ENCODE measurements at regions not wholly inside any gene's neighbourhood (a gene's known extent, or its start where the extent isn't known, plus 50 kb on each side); places are given as distances from the start of the nearest gene placed in this dataset.

DNA sequence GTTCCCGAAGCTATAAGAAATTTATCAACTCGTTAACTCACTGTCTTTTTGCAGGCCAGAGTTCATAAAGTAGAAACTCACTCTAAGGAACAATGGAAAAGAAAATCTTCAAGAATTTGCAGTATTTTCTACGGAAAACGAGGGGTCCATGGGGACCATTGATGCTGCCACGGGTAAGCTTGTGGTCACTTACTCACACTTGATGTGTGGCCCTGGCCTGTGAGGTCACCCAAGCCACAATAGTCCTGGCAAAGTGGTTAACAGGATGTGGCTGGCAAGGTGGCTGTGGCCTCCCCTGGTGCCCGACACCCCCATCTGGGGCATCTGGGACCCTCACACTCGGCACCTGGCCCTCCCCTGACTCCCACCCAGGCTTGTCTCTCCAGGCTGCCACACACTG is 123.4 kb downstream of the C6orf118 start:
- Histone ChIP-seq H3K4me1 (no peaks in the 10 kb centered on the region), H3K36me3 (no peaks in the 10 kb centered on the region), H3K27me3 (no peaks in the 10 kb centered on the region), H3K4me3 (no peak overlapping the region), H3K9me3 (no peaks in the 10 kb centered on the region), H3K27ac (replicated peaks in 1 of 4) (no peak overlapping the region)
- WGBS: 71% methylated on average over 7 of the region's 7 CpGs
- intact Hi-C loops (cut with DNase I): no loop called here
- no peak for DNase-seq (ENCODE audit: extremely low spot score)
- no peak for TF ChIP-seq EP300 (IDR thresholded peaks at IDR 0.05)
- no peak for TF ChIP-seq CTCF (IDR thresholded peaks at IDR 0.05)

GRCh38 chr6:165184192-165184979 is 125.0 kb downstream of the C6orf118 start:
- TF ChIP-seq EP300 (IDR thresholded peaks at IDR 0.05): no peak
- TF ChIP-seq POLR2A (IDR thresholded peaks at IDR 0.05; ENCODE audit: low read depth): no peak
- TF ChIP-seq POLR2AphosphoS5 (IDR thresholded peaks at IDR 0.05): no peak
- no peak for TF ChIP-seq CTCF (IDR thresholded peaks at IDR 0.05)
- H3K27ac ChIP-seq (replicated peaks in 1 of 4): no peak overlapping the region

GRCh38 chr6:165183496-165184140 is 125.8 kb downstream of the C6orf118 start:
- WGBS: 84% methylated on average over 4 of the region's 5 CpGs
- intact Hi-C loops (cut with DNase I): no loop called here
- Histone ChIP-seq H3K36me3 (no peaks in the 10 kb centered on the region), H3K9me3 (no peaks in the 10 kb centered on the region), H3K27ac (replicated peaks in 1 of 4) (no peak overlapping the region), H3K4me3 (no peak overlapping the region), H3K4me1 (no peaks in the 10 kb centered on the region), H3K27me3 (no peaks in the 10 kb centered on the region)
- TF ChIP-seq CTCF (IDR thresholded peaks at IDR 0.05): no peak
- TF ChIP-seq POLR2A (IDR thresholded peaks at IDR 0.05; ENCODE audit: low read depth): no peak
- no peak for TF ChIP-seq EP300 (IDR thresholded peaks at IDR 0.05)
- no peak for TF ChIP-seq POLR2AphosphoS5 (IDR thresholded peaks at IDR 0.05)
- no peak for DNase-seq (ENCODE audit: extremely low spot score)

More at GRCh38 chr6:165184192-165184979, 125.0 kb downstream of the C6orf118 start:
- 71% methylated on average over 11 of the region's 11 CpGs for WGBS
- no peaks in the 10 kb centered on the region for H3K27me3 ChIP-seq
- intact Hi-C loops (cut with DNase I): no loop called here
- H3K36me3 ChIP-seq: no peaks in the 10 kb centered on the region
- H3K9me3 ChIP-seq: no peaks in the 10 kb centered on the region
- no peaks in the 10 kb centered on the region for H3K4me1 ChIP-seq
- H3K4me3 ChIP-seq: no peak overlapping the region
- no peak for DNase-seq (ENCODE audit: extremely low spot score)

DNA sequence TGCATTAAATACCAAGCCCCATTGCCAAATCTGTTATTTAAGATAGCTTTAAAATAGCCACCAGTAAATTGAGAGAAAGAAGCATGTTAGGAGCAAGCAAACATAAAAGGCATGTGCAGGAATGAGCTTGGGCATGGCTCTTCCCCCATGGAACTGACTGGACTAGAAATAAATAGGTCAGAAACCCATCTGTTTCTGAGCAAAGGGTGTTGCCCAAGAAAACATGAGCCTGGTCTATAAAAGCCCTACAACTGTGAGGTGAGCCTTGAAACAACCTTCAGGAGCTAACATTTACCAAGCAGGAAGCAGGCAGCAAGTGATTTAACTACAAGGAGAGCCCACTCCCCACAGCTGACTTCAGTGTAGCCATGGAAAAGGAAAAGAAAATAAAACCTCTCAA is 126.3 kb downstream of the C6orf118 start:
- intact Hi-C loops (cut with DNase I): no loop called here
- no peak overlapping the region for H3K4me3 ChIP-seq
- no peaks in the 10 kb centered on the region for H3K27me3 ChIP-seq
- H3K36me3 ChIP-seq: no peaks in the 10 kb centered on the region
- H3K27ac ChIP-seq (replicated peaks in 1 of 4): no peak overlapping the region
- H3K4me1 ChIP-seq: no peaks in the 10 kb centered on the region
- DNase-seq (ENCODE audit: extremely low spot score): no peak
- no peaks in the 10 kb centered on the region for H3K9me3 ChIP-seq
- no peak for TF ChIP-seq POLR2A (IDR thresholded peaks at IDR 0.05; ENCODE audit: low read depth)
- no peak for TF ChIP-seq POLR2AphosphoS5 (IDR thresholded peaks at IDR 0.05)
- no peak for TF ChIP-seq EP300 (IDR thresholded peaks at IDR 0.05)
- TF ChIP-seq CTCF (IDR thresholded peaks at IDR 0.05): no peak

All from esophagus muscularis mucosa (tissue), 4 donors.